OCI-LY3 (cell line): ENCODE measurements at regions not wholly inside any gene's neighbourhood (a gene's known extent, or its start where the extent isn't known, plus 50 kb on each side); places are given as distances from the start of the nearest gene placed in this dataset.

Experiments
- EZH2phosphoT487 ChIP-seq: fragments of 200-600 bp; shearing (Covaris generic); IDR thresholded peaks from 2 replicates; pipeline ENCODE4 v1.6.1; 2018; ENCODE audit warnings: antibody characterized with exemption, mixed run types, low read depth
- TF ChIP-seq, protein P1 (sequence below): fragments of 200-600, 300-600 bp; sonication (generic); IDR thresholded peaks from 2 replicates; pipeline ENCODE4 v1.5.1; 2014; ENCODE audit warnings: antibody characterized with exemption, low read length, low read depth

DNA sequence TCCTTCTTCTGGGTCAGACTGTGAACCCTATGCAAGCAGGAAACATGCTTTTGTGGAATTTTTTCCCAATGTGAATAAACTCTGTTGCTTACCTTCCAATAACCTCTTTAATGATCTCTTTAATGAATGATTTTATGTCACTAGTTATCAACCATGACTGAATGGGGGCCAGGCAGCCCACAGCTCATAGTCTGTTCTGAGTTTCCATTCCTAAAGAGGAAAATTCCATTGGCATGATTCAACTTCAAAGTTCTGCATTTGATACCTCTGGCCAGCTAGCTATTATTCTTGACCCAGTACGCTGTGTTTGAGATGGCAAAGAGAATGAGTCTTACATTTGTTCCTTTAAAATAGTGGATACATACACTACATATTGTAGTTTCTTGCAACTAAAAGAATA is 867.8 kb upstream of the CELF2 start:
- TF ChIP-seq, protein P1, sequence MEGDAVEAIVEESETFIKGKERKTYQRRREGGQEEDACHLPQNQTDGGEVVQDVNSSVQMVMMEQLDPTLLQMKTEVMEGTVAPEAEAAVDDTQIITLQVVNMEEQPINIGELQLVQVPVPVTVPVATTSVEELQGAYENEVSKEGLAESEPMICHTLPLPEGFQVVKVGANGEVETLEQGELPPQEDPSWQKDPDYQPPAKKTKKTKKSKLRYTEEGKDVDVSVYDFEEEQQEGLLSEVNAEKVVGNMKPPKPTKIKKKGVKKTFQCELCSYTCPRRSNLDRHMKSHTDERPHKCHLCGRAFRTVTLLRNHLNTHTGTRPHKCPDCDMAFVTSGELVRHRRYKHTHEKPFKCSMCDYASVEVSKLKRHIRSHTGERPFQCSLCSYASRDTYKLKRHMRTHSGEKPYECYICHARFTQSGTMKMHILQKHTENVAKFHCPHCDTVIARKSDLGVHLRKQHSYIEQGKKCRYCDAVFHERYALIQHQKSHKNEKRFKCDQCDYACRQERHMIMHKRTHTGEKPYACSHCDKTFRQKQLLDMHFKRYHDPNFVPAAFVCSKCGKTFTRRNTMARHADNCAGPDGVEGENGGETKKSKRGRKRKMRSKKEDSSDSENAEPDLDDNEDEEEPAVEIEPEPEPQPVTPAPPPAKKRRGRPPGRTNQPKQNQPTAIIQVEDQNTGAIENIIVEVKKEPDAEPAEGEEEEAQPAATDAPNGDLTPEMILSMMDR: no peak
- no peak for TF ChIP-seq EZH2phosphoT487
